Liver (tissue), 3 donors: ENCODE measurements at regions not wholly inside any gene's neighbourhood (a gene's known extent, or its start where the extent isn't known, plus 50 kb on each side); places are given as distances from the start of the nearest gene placed in this dataset.

ENCODE experiments used
- ATF3 ChIP-seq: IDR thresholded peaks from 2 replicates; pipeline ENCODE4 v1.6.1; 2016; ENCODE audit warnings: antibody characterized with exemption
- CTCF ChIP-seq: fragments of 150-350 bp; IDR thresholded peaks from 2 replicates; pipeline ENCODE4 v1.5.1; 2017; ENCODE audit warnings: improper control_type of control experiment, low read depth, low read length; ENCODE audit not compliant: missing input control
- JUND ChIP-seq, 2 donors: IDR thresholded peaks; 2 replicates each; pipeline ENCODE4 v1.6.1; 2016; ENCODE audit warnings: antibody characterized with exemption in 2 of 2
- RAD21 ChIP-seq, 2 donors: IDR thresholded peaks; 2 replicates each; pipeline ENCODE4 v1.6.1; 2016; ENCODE audit warnings: antibody characterized with exemption in 2 of 2, mild to moderate bottlenecking in 2 of 2
- SP1 ChIP-seq: IDR thresholded peaks from 2 replicates; pipeline ENCODE4 v1.6.1; 2018; ENCODE audit warnings: antibody characterized with exemption, mild to moderate bottlenecking
- donor health status: healthy.
- donor health status: healthy.

- TF ChIP-seq CTCF, result peak; percentile 61
- TF ChIP-seq SP1, result peak; percentile 13
- peak; percentile 41 to 65 for TF ChIP-seq RAD21 (IDR thresholded peaks at IDR 0.05)
- TF ChIP-seq ATF3, result no peak
- TF ChIP-seq JUND (IDR thresholded peaks at IDR 0.05), result no peak
Observed at GRCh38 chr2:17171446-17172049, 346.7 kb downstream of the RAD51AP2 start.
